ENCODE measurements at regions not wholly inside any gene's neighbourhood (a gene's known extent, or its start where the extent isn't known, plus 50 kb on each side); places are given as distances from the start of the nearest gene placed in this dataset.

DNA sequence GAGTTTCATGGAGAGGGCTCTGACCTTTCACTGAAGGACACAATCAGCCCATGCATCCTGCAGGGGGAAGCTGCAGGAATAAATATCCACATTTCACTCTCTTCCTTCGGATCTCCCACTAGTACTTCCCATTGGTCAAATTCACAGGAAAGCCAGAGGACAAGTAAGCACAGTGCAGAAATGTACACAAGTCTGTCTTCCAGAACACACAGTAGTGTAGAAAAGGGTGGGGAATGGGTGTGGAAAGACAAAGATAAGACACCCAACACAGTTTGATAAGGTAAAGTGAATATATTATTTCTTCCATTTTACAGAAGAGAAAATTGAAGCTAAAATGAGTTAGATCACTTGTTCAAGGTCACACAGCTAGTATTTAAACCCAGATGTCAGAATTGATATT, 81.1 kb upstream of the PCDH19 start:
- TF ChIP-seq, protein P1, sequence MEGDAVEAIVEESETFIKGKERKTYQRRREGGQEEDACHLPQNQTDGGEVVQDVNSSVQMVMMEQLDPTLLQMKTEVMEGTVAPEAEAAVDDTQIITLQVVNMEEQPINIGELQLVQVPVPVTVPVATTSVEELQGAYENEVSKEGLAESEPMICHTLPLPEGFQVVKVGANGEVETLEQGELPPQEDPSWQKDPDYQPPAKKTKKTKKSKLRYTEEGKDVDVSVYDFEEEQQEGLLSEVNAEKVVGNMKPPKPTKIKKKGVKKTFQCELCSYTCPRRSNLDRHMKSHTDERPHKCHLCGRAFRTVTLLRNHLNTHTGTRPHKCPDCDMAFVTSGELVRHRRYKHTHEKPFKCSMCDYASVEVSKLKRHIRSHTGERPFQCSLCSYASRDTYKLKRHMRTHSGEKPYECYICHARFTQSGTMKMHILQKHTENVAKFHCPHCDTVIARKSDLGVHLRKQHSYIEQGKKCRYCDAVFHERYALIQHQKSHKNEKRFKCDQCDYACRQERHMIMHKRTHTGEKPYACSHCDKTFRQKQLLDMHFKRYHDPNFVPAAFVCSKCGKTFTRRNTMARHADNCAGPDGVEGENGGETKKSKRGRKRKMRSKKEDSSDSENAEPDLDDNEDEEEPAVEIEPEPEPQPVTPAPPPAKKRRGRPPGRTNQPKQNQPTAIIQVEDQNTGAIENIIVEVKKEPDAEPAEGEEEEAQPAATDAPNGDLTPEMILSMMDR (IDR thresholded peaks at IDR 0.05; ENCODE audit: borderline replicate concordance, extremely low read depth, low read length, poor library complexity, severe bottlenecking): no peak
- TF ChIP-seq EZH2 (IDR thresholded peaks at IDR 0.05; ENCODE audit: borderline replicate concordance, low read depth, low read length, severe bottlenecking): no peak

Measured in DND-41 (cell line).